Esophagus squamous epithelium (tissue), 5 donors: ENCODE measurements at regions not wholly inside any gene's neighbourhood (a gene's known extent, or its start where the extent isn't known, plus 50 kb on each side); places are given as distances from the start of the nearest gene placed in this dataset.

Source experiments
- DNase-seq: peaks from one replicate; lab custom pipeline; 2025; lab: John Stamatoyannopoulos, UW
- H3K27ac ChIP-seq, 4 donors: fragments of 200-600 bp; sonication (generic); one replicate each; pipeline ENCODE4 v1.5.1; 2016 to 2019; ENCODE audit warnings: mild to moderate bottlenecking in 1 of 4
- H3K27me3 ChIP-seq, 4 donors: fragments of 200-600 bp; sonication (generic); 1 replicate in 3 of 4; 2 replicates in 1 of 4; pipeline versions ENCODE4 v1.5.1 to v1.6.0; 2017 to 2021; ENCODE audit warnings: antibody characterized with exemption in 1 of 4
- H3K36me3 ChIP-seq, 3 donors: fragments of 200-600 bp; sonication (generic); one replicate each; pipeline ENCODE4 v1.5.1; 2016 to 2019
- H3K4me1 ChIP-seq, 3 donors: fragments of 200-600 bp; sonication (generic); one replicate each; pipeline ENCODE4 v1.5.1; 2017 to 2019
- H3K4me3 ChIP-seq, 4 donors: fragments of 200-600 bp; sonication (generic); 1 replicate in 3 of 4; 2 replicates in 1 of 4; pipeline ENCODE4 v1.5.1; 2016 to 2019; ENCODE audit warnings: mild to moderate bottlenecking in 2 of 4, moderate library complexity in 1 of 4
- H3K9me3 ChIP-seq, 3 donors: fragments of 200-600 bp; sonication (generic); one replicate each; pipeline ENCODE4 v1.5.1; 2016 to 2019
- CTCF ChIP-seq, 6 experiments: fragments of 450-650 bp in 4 of 6; fragments of 200-600 bp in 2 of 6; sonication (generic) in 2 of 6; IDR thresholded peaks; one replicate each; pipeline ENCODE4 v1.5.1; 2016 to 2019; ENCODE audit warnings: antibody characterized with exemption in 6 of 6, mild to moderate bottlenecking in 4 of 6, moderate library complexity in 4 of 6
- POLR2A ChIP-seq, 4 donors: fragments of 450-650 bp; IDR thresholded peaks; one replicate each; pipeline ENCODE4 v1.6.1; 2017; ENCODE audit warnings: antibody characterized with exemption in 4 of 4, mild to moderate bottlenecking in 4 of 4, moderate library complexity in 3 of 4
- WGBS, 2 donors: methylation state at CpG; one replicate each; pipeline ENCODE4 v1.1.5; 2018; 5-methylcytosine and 5-hydroxymethylcytosine counted together
- intact Hi-C: fragments of 100-400 bp; cut with DNase I; formaldehyde crosslinking; loops from one replicate; pipeline ENCODE4 v1.15.0; 2022
- donor health status: DM: yes; HTN: yes; CAD: no.

DNA sequence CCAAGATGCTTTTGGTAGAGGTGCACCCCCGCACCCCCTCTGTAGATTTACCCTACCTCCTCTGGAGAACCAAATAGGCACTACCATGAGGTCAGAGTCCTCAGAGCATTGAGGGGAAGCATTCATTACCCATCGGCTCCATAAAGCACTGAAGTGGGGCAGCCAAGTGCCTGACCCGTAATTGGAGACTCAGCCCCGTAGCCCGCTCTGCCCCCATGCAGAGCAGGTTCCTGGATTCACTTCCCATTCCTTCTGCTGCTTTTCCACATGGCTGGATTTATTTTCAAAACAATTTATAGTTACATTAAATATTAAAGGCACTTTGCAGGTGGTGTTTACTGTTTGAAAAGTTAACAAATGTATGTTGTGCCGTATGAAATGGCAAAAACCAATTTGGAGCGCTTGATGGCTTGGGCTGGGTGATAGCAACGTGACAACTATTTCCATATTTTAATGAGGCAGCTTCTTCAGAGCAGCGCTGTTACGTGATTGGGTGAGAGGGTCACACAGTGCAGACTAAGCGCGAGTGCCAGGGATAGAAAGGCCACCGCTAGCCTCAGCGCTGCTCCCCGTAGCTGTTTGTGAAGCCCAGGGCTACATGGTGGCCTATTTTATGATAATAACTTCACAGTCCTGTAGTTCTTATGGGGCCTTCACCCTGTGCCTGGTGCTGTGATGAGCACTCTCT, 373.8 kb upstream of the PROK2 start:
- DNase-seq, result no peak
- Histone ChIP-seq H3K27ac (no peak overlapping the region), H3K4me3 (no peak overlapping the region), H3K36me3 (no peaks in the 10 kb centered on the region), H3K9me3 (no peaks in the 10 kb centered on the region), H3K27me3 (no peaks in the 10 kb centered on the region), H3K4me1 (peaks cover 0 to 29% (median 8%) of the 10 kb centered on the region in 3 donors)
- TF ChIP-seq CTCF (IDR thresholded peaks at IDR 0.05) (no peak), POLR2A (IDR thresholded peaks at IDR 0.05) (no peak)
- 93 to 94% methylated on average over 14 of the region's 15 CpGs for WGBS, 2 donors
- intact Hi-C loops, result no loop called here

GRCh38 chr3:72157748-72158638, 373.0 kb upstream of the PROK2 start:
- TF ChIP-seq CTCF (IDR thresholded peaks at IDR 0.05) (no peak), POLR2A (IDR thresholded peaks at IDR 0.05) (no peak)
- H3K27ac ChIP-seq, result no peak overlapping the region
- H3K4me1 ChIP-seq, result peaks cover 0 to 35% (median 13%) of the 10 kb centered on the region in 3 donors
- no peak for DNase-seq
- 82 to 84% methylated on average over 6 of the region's 7 CpGs for WGBS, 2 donors
- no peaks in the 10 kb centered on the region for H3K36me3 ChIP-seq
- H3K27me3 ChIP-seq, result no peaks in the 10 kb centered on the region
- intact Hi-C loops, result no loop called here
- H3K4me3 ChIP-seq, result no peak overlapping the region
- no peaks in the 10 kb centered on the region for H3K9me3 ChIP-seq

DNA sequence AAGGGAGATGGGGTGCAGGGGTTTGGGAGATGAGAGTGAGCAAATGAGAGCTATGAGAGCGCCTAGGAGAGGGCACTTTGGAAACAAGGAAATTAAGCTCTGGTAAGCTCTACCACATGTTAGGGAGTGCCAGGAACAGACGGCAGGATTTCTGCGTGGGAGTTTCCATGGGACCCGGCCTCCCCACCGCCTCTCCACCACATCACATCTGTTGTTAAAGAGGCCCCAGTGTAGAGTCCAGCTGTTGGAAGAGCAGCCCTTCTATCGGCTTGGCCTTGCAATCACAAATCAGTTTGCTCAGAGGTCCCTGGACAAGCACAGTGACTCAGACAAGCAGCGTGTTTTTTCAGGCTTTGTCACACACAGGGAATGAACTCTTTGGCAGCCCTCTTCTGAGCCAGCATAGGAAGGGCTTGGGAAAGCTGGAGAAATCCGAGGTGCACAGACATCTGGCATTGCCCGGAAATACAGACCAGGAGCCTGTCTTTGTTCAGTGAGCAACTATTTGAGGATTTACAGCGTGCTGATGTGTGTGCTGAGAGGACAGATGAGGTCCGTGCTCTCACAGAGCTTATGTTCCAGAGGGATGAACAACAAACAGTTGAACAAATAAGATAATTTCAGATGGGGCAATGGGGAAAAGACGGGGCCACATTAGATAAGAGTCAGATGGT, 370.6 kb upstream of the PROK2 start:
- DNase-seq, result no peak
- no peaks in the 10 kb centered on the region for H3K36me3 ChIP-seq
- no peaks in the 10 kb centered on the region for H3K27me3 ChIP-seq
- WGBS, 2 donors, result 35 to 52% methylated on average over 10 of the region's 12 CpGs
- no peaks in the 10 kb centered on the region for H3K9me3 ChIP-seq
- intact Hi-C loops, result no loop called here
- H3K27ac ChIP-seq, result peak overlapping the region in 3 of 4 donors; percentile 50 to 65 (median 59)
- no peak overlapping the region for H3K4me3 ChIP-seq
- TF ChIP-seq POLR2A (IDR thresholded peaks at IDR 0.05), result no peak
- TF ChIP-seq CTCF (IDR thresholded peaks at IDR 0.05), result no peak
- peaks cover 0 to 37% (median 21%) of the 10 kb centered on the region in 3 donors for H3K4me1 ChIP-seq

DNA sequence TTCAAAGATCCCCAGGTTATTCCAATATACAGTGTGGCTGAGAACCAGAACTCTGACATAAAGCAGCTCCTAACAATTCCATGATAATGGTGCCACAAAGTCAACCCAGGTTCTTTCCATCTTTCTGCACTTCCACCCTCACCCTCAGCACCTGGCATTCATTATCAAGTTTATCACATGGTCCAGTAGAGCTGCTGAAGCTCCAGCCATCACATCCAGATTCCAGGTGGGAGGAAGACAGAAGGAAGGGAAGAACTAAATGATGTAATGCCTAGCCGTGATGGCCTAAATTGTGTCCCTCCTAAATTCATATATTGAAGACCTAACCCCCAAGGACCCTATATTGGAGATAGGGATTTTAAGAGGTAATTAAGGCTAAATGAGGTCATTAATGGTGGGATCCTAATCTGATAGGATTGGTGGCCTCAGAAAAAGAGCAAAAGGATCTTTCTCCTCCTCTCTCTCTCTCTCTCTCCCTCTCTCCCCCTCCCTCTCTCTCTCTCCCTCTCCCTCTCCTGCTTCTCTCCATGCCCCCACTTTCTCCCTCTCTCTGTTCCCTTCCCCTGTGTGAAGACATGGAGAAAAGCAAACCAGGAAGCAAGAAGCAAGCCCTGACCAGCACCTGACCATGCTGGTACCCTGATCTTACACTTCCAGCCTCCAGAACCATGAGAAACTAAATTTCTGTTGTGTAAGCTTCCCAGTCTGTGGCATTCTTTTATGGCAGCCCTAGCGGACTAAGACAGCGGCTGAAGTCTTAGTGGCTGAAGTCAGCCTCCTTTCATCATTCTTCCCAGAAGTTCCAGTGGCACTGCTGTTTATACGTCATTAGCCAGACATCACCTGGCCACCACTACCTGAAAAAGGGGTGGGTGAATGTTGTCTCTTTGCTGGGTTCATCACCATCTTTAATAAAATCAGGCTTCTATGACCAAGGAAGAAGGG, 369.7 kb upstream of the PROK2 start:
- no peak overlapping the region for H3K4me3 ChIP-seq
- DNase-seq, result no peak
- H3K4me1 ChIP-seq, result peaks cover 0 to 37% (median 21%) of the 10 kb centered on the region in 3 donors
- WGBS, 2 donors, result 85 to 92% methylated on average over 2 to 4 of the region's 4 CpGs
- intact Hi-C loops, result no loop called here
- peak overlapping the region in 3 of 4 donors; percentile 50 to 65 (median 59) for H3K27ac ChIP-seq
- TF ChIP-seq POLR2A (IDR thresholded peaks at IDR 0.05) (no peak), CTCF (IDR thresholded peaks at IDR 0.05) (no peak)
- no peaks in the 10 kb centered on the region for H3K9me3 ChIP-seq
- no peaks in the 10 kb centered on the region for H3K36me3 ChIP-seq
- H3K27me3 ChIP-seq, result no peaks in the 10 kb centered on the region
